GM23338 (cell line): ENCODE measurements at regions not wholly inside any gene's neighbourhood (a gene's known extent, or its start where the extent isn't known, plus 50 kb on each side); places are given as distances from the start of the nearest gene placed in this dataset.

ENCODE experiments used
- ATAC-seq: fragments of 200-7000 bp; cut with Tn5 transposase; 3 replicates; pipeline ENCODE4 v1.9.1; 2020
- DNase-seq: peaks from one replicate; pipeline ENCODE4 v3.0.0-alpha.2; 2015; ENCODE audit warnings: low spot score
- H2AFZ ChIP-seq: fragments of 200-600 bp; sonication (generic); 2 replicates; pipeline ENCODE4 v1.8.0; 2016; ENCODE audit warnings: antibody characterized with exemption, mild to moderate bottlenecking, moderate library complexity
- H3F3A ChIP-seq: fragments of 200-600 bp; sonication (generic); replicated peaks from 2 replicates; pipeline ENCODE4 v1.8.0; 2017; ENCODE audit warnings: antibody characterized with exemption, mixed run types, low read depth
- H3K27ac ChIP-seq: fragments of 200-600 bp; sonication (generic); 2 replicates; pipeline ENCODE4 v1.6.1; 2016; ENCODE audit warnings: low read depth
- H3K27me3 ChIP-seq: fragments of 200-600 bp; sonication (generic); 2 replicates; pipeline ENCODE4 v1.8.0; 2016; ENCODE audit warnings: mild to moderate bottlenecking, mixed run types, moderate library complexity; ENCODE audit not compliant: insufficient read depth
- H3K36me3 ChIP-seq: fragments of 200-600 bp; sonication (generic); 2 replicates; pipeline ENCODE4 v1.8.0; 2016; ENCODE audit warnings: mild to moderate bottlenecking; ENCODE audit not compliant: insufficient read depth
- H3K4me1 ChIP-seq: fragments of 200-600 bp; sonication (generic); 2 replicates; pipeline ENCODE4 v1.8.0; 2016; ENCODE audit warnings: mild to moderate bottlenecking, moderate library complexity; ENCODE audit not compliant: insufficient read depth
- H3K4me2 ChIP-seq: fragments of 200-600 bp; sonication (generic); 2 replicates; pipeline ENCODE4 v1.7.1; 2017; ENCODE audit warnings: mixed run types
- H3K4me3 ChIP-seq: fragments of 200-600 bp; sonication (generic); 2 replicates; pipeline ENCODE4 v1.6.1; 2016; ENCODE audit warnings: mixed run types
- H3K79me2 ChIP-seq: fragments of 200-600 bp; sonication (generic); replicated peaks from 2 replicates; pipeline ENCODE4 v1.8.0; 2017; ENCODE audit warnings: mild to moderate bottlenecking; ENCODE audit not compliant: insufficient read depth
- H3K9me2 ChIP-seq: fragments of 200-600 bp; sonication (generic); 2 replicates; pipeline ENCODE4 v1.8.0; 2017; ENCODE audit not compliant: insufficient read depth
- H4K20me1 ChIP-seq: fragments of 200-600 bp; sonication (generic); replicated peaks from 2 replicates; pipeline ENCODE4 v1.8.0; 2017; ENCODE audit warnings: mild to moderate bottlenecking; ENCODE audit not compliant: insufficient read depth
- H3K27ac Mint-ChIP-seq: 2 replicates; pipeline ENCODE4 v1.8.0; 2020; ENCODE audit warnings: inconsistent platforms, mild to moderate bottlenecking, moderate library complexity, mixed read lengths
- H3K27me3 Mint-ChIP-seq: 3 replicates; pipeline ENCODE4 v1.8.0; 2022; ENCODE audit warnings: low read depth, mild to moderate bottlenecking, moderate library complexity, mixed read lengths, inconsistent platforms; ENCODE audit not compliant: insufficient read depth, poor library complexity
- H3K36me3 Mint-ChIP-seq: 3 replicates; pipeline ENCODE4 v1.8.0; 2021; ENCODE audit warnings: low read depth, mild to moderate bottlenecking, inconsistent platforms, moderate library complexity, mixed read lengths
- H3K4me1 Mint-ChIP-seq: 3 replicates; pipeline ENCODE4 v1.8.0; 2020; ENCODE audit warnings: mild to moderate bottlenecking, inconsistent platforms, mixed read lengths
- H3K4me3 Mint-ChIP-seq: 3 replicates; pipeline ENCODE4 v1.8.0; 2021; ENCODE audit warnings: moderate library complexity, mild to moderate bottlenecking, inconsistent platforms, mixed read lengths
- H3K9me3 Mint-ChIP-seq: 3 replicates; pipeline ENCODE4 v1.8.0; 2020; ENCODE audit warnings: moderate library complexity, mild to moderate bottlenecking, inconsistent platforms, mixed read lengths
- CREB1 ChIP-seq: fragments of 250-450 bp; sonication (Bioruptor Pico); IDR thresholded peaks from 2 replicates; pipeline ENCODE4 v1.5.0; 2020; ENCODE audit warnings: low read depth, mild to moderate bottlenecking, moderate library complexity
- CTCF ChIP-seq, 2 experiments: fragments of 200-600 bp in 1 of 2; sonication (generic) in 1 of 2; conservative IDR thresholded peaks; 2 replicates each; pipeline versions ENCODE4 v1.5.1 to v1.6.1; 2016 to 2017; ENCODE audit warnings: antibody characterized with exemption in 2 of 2, low read depth in 2 of 2, mild to moderate bottlenecking in 2 of 2, moderate library complexity in 1 of 2
- ETS1 ChIP-seq: IDR thresholded peaks from 2 replicates; pipeline ENCODE4 v1.6.1; 2016; ENCODE audit warnings: antibody characterized with exemption
- EZH2 ChIP-seq: fragments of 200-600 bp; sonication (generic); IDR thresholded peaks from one replicate; pipeline ENCODE4 v1.8.0; 2017; ENCODE audit warnings: antibody characterized with exemption, mild to moderate bottlenecking, low read depth; ENCODE audit not compliant: unreplicated experiment
- JUNB ChIP-seq: IDR thresholded peaks from one replicate; pipeline ENCODE4 v1.6.1; 2016; ENCODE audit warnings: antibody characterized with exemption; ENCODE audit not compliant: unreplicated experiment
- NANOG ChIP-seq: IDR thresholded peaks from 2 replicates; pipeline ENCODE4 v1.6.1; 2016; ENCODE audit warnings: antibody characterized with exemption, borderline replicate concordance
- POLR2AphosphoS5 ChIP-seq: IDR thresholded peaks from 2 replicates; pipeline ENCODE4 v1.6.1; 2016; ENCODE audit warnings: antibody characterized with exemption, low read depth
- REST ChIP-seq: IDR thresholded peaks from one replicate; pipeline ENCODE4 v1.6.1; 2018; ENCODE audit warnings: antibody characterized with exemption; ENCODE audit not compliant: unreplicated experiment
- STAT1 ChIP-seq: IDR thresholded peaks from one replicate; pipeline ENCODE4 v1.6.1; 2016; ENCODE audit warnings: antibody characterized with exemption; ENCODE audit not compliant: unreplicated experiment
- ZNF114 ChIP-seq: fragments of 250-450 bp; sonication (Bioruptor Pico); IDR thresholded peaks from 2 replicates; pipeline ENCODE4 v1.5.0; 2020; ENCODE audit warnings: mild to moderate bottlenecking, moderate library complexity
- ZNF331 ChIP-seq: fragments of 250-450 bp; sonication (Bioruptor Pico); IDR thresholded peaks from 2 replicates; pipeline ENCODE4 v1.5.0; 2020; ENCODE audit warnings: low read depth, mild to moderate bottlenecking, moderate library complexity

GRCh38 chr12:59388694-59389093 is 207.1 kb upstream of the SLC16A7 start (continued):
- TF ChIP-seq CTCF (conservative IDR thresholded peaks at IDR 0.05; ENCODE audit: low read depth in 2 of 2) (no peak), STAT1 (no peak)

GRCh38 chr12:59388176-59388575 is 207.7 kb upstream of the SLC16A7 start:
- no peak for TF ChIP-seq ZNF331 (CRISPR knock-in tag)
- no peak for TF ChIP-seq REST
- TF ChIP-seq JUNB = no peak
- no peak for TF ChIP-seq CREB1 (CRISPR knock-in tag)
- Histone ChIP-seq H3K4me1 (peaks cover 20% of the 10 kb centered on the region), H4K20me1 (no peaks in the 10 kb centered on the region), H3K27me3 (no peaks in the 10 kb centered on the region), H3K79me2 (no peaks in the 10 kb centered on the region), H3F3A (no peaks in the 10 kb centered on the region), H3K9me2 (no peaks in the 10 kb centered on the region), H3K36me3 (no peaks in the 10 kb centered on the region), H3K4me2 (no peak overlapping the region), H3K4me3 (no peak overlapping the region), H3K27ac (no peak overlapping the region), H2AFZ (no peak overlapping the region)
- peaks cover 23% of the 10 kb centered on the region for H3K4me1 Mint-ChIP-seq
- H3K4me3 Mint-ChIP-seq = no peak overlapping the region
- peaks cover 4% of the 10 kb centered on the region for H3K27me3 Mint-ChIP-seq
- peaks cover 21% of the 10 kb centered on the region for H3K36me3 Mint-ChIP-seq
- H3K27ac Mint-ChIP-seq = no peak overlapping the region
- peaks cover 19% of the 10 kb centered on the region for H3K9me3 Mint-ChIP-seq
- DNase-seq = no peak
- no peak for ATAC-seq

GRCh38 chr12:59386236-59386635 is 209.6 kb upstream of the SLC16A7 start:
- H3F3A ChIP-seq = no peaks in the 10 kb centered on the region
- H3K27ac Mint-ChIP-seq = no peak overlapping the region
- H3K27me3 Mint-ChIP-seq = peaks cover 4% of the 10 kb centered on the region
- H3K9me2 ChIP-seq = no peaks in the 10 kb centered on the region
- no peaks in the 10 kb centered on the region for H3K27me3 ChIP-seq
- H2AFZ ChIP-seq = no peak overlapping the region
- ATAC-seq (no peak), DNase-seq (no peak)
- H4K20me1 ChIP-seq = no peaks in the 10 kb centered on the region
- no peak overlapping the region for H3K27ac ChIP-seq
- H3K4me1 Mint-ChIP-seq = peaks cover 39% of the 10 kb centered on the region
- peaks cover 19% of the 10 kb centered on the region for H3K9me3 Mint-ChIP-seq
- H3K4me3 Mint-ChIP-seq = no peak overlapping the region
- H3K79me2 ChIP-seq = no peaks in the 10 kb centered on the region
- H3K36me3 Mint-ChIP-seq = peaks cover 21% of the 10 kb centered on the region
- peaks cover 35% of the 10 kb centered on the region for H3K4me1 ChIP-seq
- H3K4me3 ChIP-seq = no peak overlapping the region
- H3K36me3 ChIP-seq = no peaks in the 10 kb centered on the region
- H3K4me2 ChIP-seq = no peak overlapping the region; the same call in 1 of the 2 replicates
- TF ChIP-seq STAT1 = no peak
- no peak for TF ChIP-seq JUNB
- no peak for TF ChIP-seq REST
- TF ChIP-seq NANOG = no peak
- no peak for TF ChIP-seq POLR2AphosphoS5
- no peak for TF ChIP-seq ZNF331 (CRISPR knock-in tag)
- no peak for TF ChIP-seq CREB1 (CRISPR knock-in tag)
- TF ChIP-seq ETS1 = no peak
- TF ChIP-seq ZNF114 (CRISPR knock-in tag) = no peak
- no peak for TF ChIP-seq EZH2
